Bronchial epithelial cell (primary cell): ENCODE measurements at regions not wholly inside any gene's neighbourhood (a gene's known extent, or its start where the extent isn't known, plus 50 kb on each side); places are given as distances from the start of the nearest gene placed in this dataset.

Experiments
- DNase-seq: peaks from one replicate; pipeline ENCODE4 v3.0.0-alpha.2; 2010; ENCODE audit warnings: low read depth
- FAIRE-seq: peaks from 2 replicates; lab custom pipeline; 2011; peaks lifted over from hg19 to GRCh38; lab: Jason Lieb, UNC
- H3K27me3 ChIP-seq: 2 replicates; pipeline ENCODE4 v1.5.1; 2011; ENCODE audit warnings: low read length; ENCODE audit not compliant: control insufficient read depth, insufficient read depth
- H3K36me3 ChIP-seq: 2 replicates; pipeline ENCODE4 v1.5.1; 2011; ENCODE audit warnings: low read length; ENCODE audit not compliant: control insufficient read depth, insufficient read depth
- H3K4me3 ChIP-seq: 2 replicates; pipeline ENCODE4 v1.5.1; 2011; ENCODE audit warnings: mild to moderate bottlenecking, low read depth, low read length, control low read depth
- CTCF ChIP-seq: IDR thresholded peaks from 2 replicates; pipeline ENCODE4 v1.5.1; 2011; ENCODE audit warnings: mild to moderate bottlenecking, moderate library complexity, low read length, control low read depth, inconsistent platforms; ENCODE audit not compliant: insufficient read depth, severe bottlenecking

GRCh38 chr11:8331767-8332166, 68.1 kb upstream of the LMO1 start:
- no peak for DNase-seq
- no peak for FAIRE-seq
- TF ChIP-seq CTCF, result no peak
- Histone ChIP-seq H3K36me3 (no peaks in the 10 kb centered on the region), H3K4me3 (no peak overlapping the region), H3K27me3 (no peaks in the 10 kb centered on the region)

GRCh38 chr11:8330896-8331295, 67.2 kb upstream of the LMO1 start:
- Histone ChIP-seq H3K27me3 (no peaks in the 10 kb centered on the region), H3K4me3 (no peak overlapping the region), H3K36me3 (no peaks in the 10 kb centered on the region)
- FAIRE-seq, result no peak
- TF ChIP-seq CTCF, result no peak
- no peak for DNase-seq

- DNase-seq (no peak), FAIRE-seq (no peak)
- no peaks in the 10 kb centered on the region for H3K36me3 ChIP-seq
- TF ChIP-seq CTCF, result no peak
- no peaks in the 10 kb centered on the region for H3K27me3 ChIP-seq
- H3K4me3 ChIP-seq, result no peak overlapping the region
These were observed 66.7 kb upstream of the LMO1 start for GRCh38 chr11:8330404-8330803.

- no peak for FAIRE-seq
- H3K4me3 ChIP-seq, result no peak overlapping the region
- DNase-seq, result no peak
- no peaks in the 10 kb centered on the region for H3K27me3 ChIP-seq
- no peaks in the 10 kb centered on the region for H3K36me3 ChIP-seq
- TF ChIP-seq CTCF, result no peak
These were observed 66.2 kb upstream of the LMO1 start for GRCh38 chr11:8329847-8330361.

- H3K36me3 ChIP-seq, result no peaks in the 10 kb centered on the region
- no peak overlapping the region for H3K4me3 ChIP-seq
- FAIRE-seq (no peak), DNase-seq (no peak)
- no peak for TF ChIP-seq CTCF
- H3K27me3 ChIP-seq, result no peaks in the 10 kb centered on the region
These were observed 65.7 kb upstream of the LMO1 start for GRCh38 chr11:8329336-8329735.

GRCh38 chr11:8328848-8329330, 65.2 kb upstream of the LMO1 start:
- no peaks in the 10 kb centered on the region for H3K36me3 ChIP-seq
- peak; percentile 94 for TF ChIP-seq CTCF
- H3K27me3 ChIP-seq, result no peaks in the 10 kb centered on the region
- FAIRE-seq, result no peak
- DNase-seq, result peak; percentile 90
- no peak overlapping the region for H3K4me3 ChIP-seq
